Breast epithelium (tissue), 4 donors: ENCODE measurements at regions not wholly inside any gene's neighbourhood (a gene's known extent, or its start where the extent isn't known, plus 50 kb on each side); places are given as distances from the start of the nearest gene placed in this dataset.

ENCODE experiments used
- DNase-seq, 2 donors: peaks; one replicate each; pipeline ENCODE4 v3.0.0-alpha.2; 2019; ENCODE audit warnings: low spot score in 2 of 2
- H3K27ac ChIP-seq, 2 donors: fragments of 200-600 bp; sonication (generic) in 1 of 2; one replicate each; pipeline ENCODE4 v1.5.1; 2016 to 2019; ENCODE audit warnings: mild to moderate bottlenecking in 1 of 2
- H3K27me3 ChIP-seq, 2 donors: fragments of 200-600 bp; sonication (generic) in 1 of 2; one replicate each; pipeline versions ENCODE4 v1.5.1 to v1.6.0; 2017 to 2019; ENCODE audit warnings: control low read depth in 1 of 2, mild to moderate bottlenecking in 1 of 2
- H3K36me3 ChIP-seq: fragments of 200-600 bp; one replicate; pipeline ENCODE4 v1.5.1; 2019
- H3K4me1 ChIP-seq, 2 donors: fragments of 200-600 bp; sonication (generic); one replicate each; pipeline ENCODE4 v1.5.1; 2016 to 2019; ENCODE audit warnings: control low read depth in 1 of 2
- H3K4me3 ChIP-seq, 3 donors: fragments of 200-600 bp; sonication (generic); 1 replicate in 2 of 3; 2 replicates in 1 of 3; pipeline ENCODE4 v1.5.1; 2016 to 2019; ENCODE audit warnings: mild to moderate bottlenecking in 3 of 3, moderate library complexity in 2 of 3
- H3K9me3 ChIP-seq, 2 donors: fragments of 200-600 bp; sonication (generic) in 1 of 2; one replicate each; pipeline ENCODE4 v1.5.1; 2016 to 2019; ENCODE audit warnings: control low read depth in 1 of 2
- CTCF ChIP-seq, 3 donors: fragments of 450-650 bp; IDR thresholded peaks; one replicate each; pipeline ENCODE4 v1.5.1; 2016 to 2017; ENCODE audit warnings: antibody characterized with exemption in 3 of 3, mild to moderate bottlenecking in 3 of 3, moderate library complexity in 3 of 3
- POLR2A ChIP-seq: fragments of 450-650 bp; IDR thresholded peaks from one replicate; pipeline ENCODE4 v1.6.1; 2016; ENCODE audit warnings: antibody characterized with exemption, mild to moderate bottlenecking, moderate library complexity
- POLR2AphosphoS5 ChIP-seq, 3 donors: sonication (generic); formaldehyde crosslinking; IDR thresholded peaks; one replicate each; pipeline ENCODE4 v1.6.1; 2017; ENCODE audit warnings: antibody characterized with exemption in 3 of 3
- intact Hi-C: fragments of 100-400 bp; cut with DNase I; formaldehyde crosslinking; loops from one replicate; pipeline ENCODE4 v1.15.1; 2023; ENCODE audit warnings: low total_unique reads

DNA sequence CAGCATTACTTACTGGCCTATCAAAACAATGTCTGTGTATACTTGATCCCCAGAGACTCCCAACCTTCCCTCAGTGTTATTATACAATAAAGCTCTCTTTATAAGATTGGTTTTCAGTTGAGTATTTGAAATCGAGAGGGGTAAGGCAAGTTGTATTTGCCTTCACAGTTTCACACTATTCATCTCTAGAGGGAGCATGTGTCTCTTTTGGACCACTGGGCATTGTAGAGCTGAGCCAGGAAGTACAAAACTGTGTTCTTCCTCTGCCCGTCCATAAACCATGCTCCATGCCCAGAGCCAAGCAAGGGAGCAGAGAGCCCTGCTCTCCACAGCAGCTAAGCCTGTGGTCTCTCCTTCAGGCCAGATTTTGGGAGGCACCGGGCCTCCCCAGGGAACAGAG lies 61.5 kb upstream of the HHIP start:
- Histone ChIP-seq H3K27ac (no peak overlapping the region), H3K4me3 (no peak overlapping the region), H3K36me3 (no peaks in the 10 kb centered on the region), H3K9me3 (no peaks in the 10 kb centered on the region), H3K27me3 (no peaks in the 10 kb centered on the region), H3K4me1 (no peaks in the 10 kb centered on the region)
- intact Hi-C loops, result no loop called here
- TF ChIP-seq POLR2A, result no peak
- no peak for TF ChIP-seq POLR2AphosphoS5 (IDR thresholded peaks at IDR 0.05)
- TF ChIP-seq CTCF (IDR thresholded peaks at IDR 0.05), result no peak
- no peak for DNase-seq

- Histone ChIP-seq H3K4me1 (no peaks in the 10 kb centered on the region), H3K9me3 (no peaks in the 10 kb centered on the region), H3K27me3 (no peaks in the 10 kb centered on the region), H3K4me3 (no peak overlapping the region), H3K36me3 (no peaks in the 10 kb centered on the region), H3K27ac (no peak overlapping the region)
- TF ChIP-seq POLR2AphosphoS5 (IDR thresholded peaks at IDR 0.05) (no peak), CTCF (IDR thresholded peaks at IDR 0.05) (no peak), POLR2A (no peak)
- DNase-seq, result no peak
- intact Hi-C loops, result no loop called here
Observed at GRCh38 chr4:144589512-144589911, 56.4 kb upstream of the HHIP start.

GRCh38 chr4:144590020-144590419 lies 55.9 kb upstream of the HHIP start:
- intact Hi-C loops, result no loop called here
- Histone ChIP-seq H3K9me3 (no peaks in the 10 kb centered on the region), H3K4me1 (no peaks in the 10 kb centered on the region), H3K27ac (no peak overlapping the region), H3K27me3 (no peaks in the 10 kb centered on the region), H3K36me3 (no peaks in the 10 kb centered on the region), H3K4me3 (no peak overlapping the region)
- TF ChIP-seq POLR2A (no peak), CTCF (IDR thresholded peaks at IDR 0.05) (no peak), POLR2AphosphoS5 (IDR thresholded peaks at IDR 0.05) (no peak)
- DNase-seq, result no peak

GRCh38 chr4:144591401-144591800 lies 54.6 kb upstream of the HHIP start:
- DNase-seq, result no peak
- no peaks in the 10 kb centered on the region for H3K27me3 ChIP-seq
- TF ChIP-seq CTCF (IDR thresholded peaks at IDR 0.05) (no peak), POLR2A (no peak), POLR2AphosphoS5 (IDR thresholded peaks at IDR 0.05) (no peak)
- H3K27ac ChIP-seq, result no peak overlapping the region
- H3K9me3 ChIP-seq, result no peaks in the 10 kb centered on the region
- no peaks in the 10 kb centered on the region for H3K36me3 ChIP-seq
- no peak overlapping the region for H3K4me3 ChIP-seq
- intact Hi-C loops, result no loop called here
- H3K4me1 ChIP-seq, result no peaks in the 10 kb centered on the region

- Histone ChIP-seq H3K4me1 (no peaks in the 10 kb centered on the region), H3K4me3 (no peak overlapping the region), H3K27me3 (no peaks in the 10 kb centered on the region), H3K27ac (no peak overlapping the region), H3K9me3 (no peaks in the 10 kb centered on the region), H3K36me3 (no peaks in the 10 kb centered on the region)
- DNase-seq, result no peak
- intact Hi-C loops, result no loop called here
- no peak for TF ChIP-seq CTCF (IDR thresholded peaks at IDR 0.05)
- TF ChIP-seq POLR2A, result no peak
- TF ChIP-seq POLR2AphosphoS5 (IDR thresholded peaks at IDR 0.05), result no peak
Observed at GRCh38 chr4:144592264-144592663, 53.7 kb upstream of the HHIP start.
